ENCODE measurements at regions not wholly inside any gene's neighbourhood (a gene's known extent, or its start where the extent isn't known, plus 50 kb on each side); places are given as distances from the start of the nearest gene placed in this dataset.

DNA sequence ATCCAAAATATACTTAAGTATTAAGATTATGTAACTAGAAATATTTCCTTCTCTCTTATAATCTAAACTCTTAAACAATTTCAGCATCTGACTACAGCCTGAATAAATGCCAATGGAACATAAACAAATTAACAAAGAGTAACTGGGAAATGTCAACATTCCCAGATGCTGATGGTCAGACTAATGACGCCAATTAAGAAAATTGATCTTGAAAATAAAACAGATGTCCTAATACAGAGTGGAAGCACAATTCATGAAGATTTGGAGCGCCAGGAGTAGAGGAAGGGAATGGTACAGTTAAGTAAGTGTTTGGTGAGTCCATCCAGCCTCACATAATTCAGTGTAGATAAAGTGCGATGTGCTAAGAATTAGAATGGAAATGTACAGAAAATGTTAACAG, 203.7 kb upstream of the NWD2 start:
- TF ChIP-seq CTCF (IDR thresholded peaks at IDR 0.05) (no peak), POLR2A (IDR thresholded peaks at IDR 0.05) (no peak), POLR2AphosphoS5 (IDR thresholded peaks at IDR 0.05) (no peak)
